ENCODE measurements at regions not wholly inside any gene's neighbourhood (a gene's known extent, or its start where the extent isn't known, plus 50 kb on each side); places are given as distances from the start of the nearest gene placed in this dataset.

DNA sequence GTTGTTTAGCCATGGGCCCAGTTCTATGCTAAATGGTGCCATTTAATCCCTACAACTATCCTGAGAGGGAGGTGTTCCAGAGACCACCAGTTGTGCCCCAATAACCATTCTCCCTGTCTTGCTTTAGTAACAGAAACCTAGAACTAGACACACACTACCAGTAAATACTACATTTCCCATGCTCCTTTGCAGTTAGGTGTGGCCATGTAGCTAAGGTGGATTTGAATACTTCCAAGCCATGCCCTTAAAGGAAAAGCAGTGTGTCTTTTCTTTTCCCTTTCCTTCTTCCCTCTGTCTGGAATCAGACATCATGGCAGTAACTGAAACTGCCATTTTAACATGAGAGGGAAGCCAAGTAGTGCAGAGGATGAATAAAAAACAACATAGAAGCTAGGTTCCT lies 90.9 kb upstream of the TMEM33 start:
- no peaks in the 10 kb centered on the region for H3K4me1 ChIP-seq
- DNase-seq (no peak), ATAC-seq (no peak)
- no peak overlapping the region for H3K27ac ChIP-seq
- no peak overlapping the region for H3K4me3 ChIP-seq
- peaks cover 0 to 15% of the 10 kb centered on the region in 2 donors for H3K27me3 ChIP-seq
- no peaks in the 10 kb centered on the region for H3K9me3 ChIP-seq
- intact Hi-C loops (cut with DNase I): no loop called here
- TF ChIP-seq, protein P1, sequence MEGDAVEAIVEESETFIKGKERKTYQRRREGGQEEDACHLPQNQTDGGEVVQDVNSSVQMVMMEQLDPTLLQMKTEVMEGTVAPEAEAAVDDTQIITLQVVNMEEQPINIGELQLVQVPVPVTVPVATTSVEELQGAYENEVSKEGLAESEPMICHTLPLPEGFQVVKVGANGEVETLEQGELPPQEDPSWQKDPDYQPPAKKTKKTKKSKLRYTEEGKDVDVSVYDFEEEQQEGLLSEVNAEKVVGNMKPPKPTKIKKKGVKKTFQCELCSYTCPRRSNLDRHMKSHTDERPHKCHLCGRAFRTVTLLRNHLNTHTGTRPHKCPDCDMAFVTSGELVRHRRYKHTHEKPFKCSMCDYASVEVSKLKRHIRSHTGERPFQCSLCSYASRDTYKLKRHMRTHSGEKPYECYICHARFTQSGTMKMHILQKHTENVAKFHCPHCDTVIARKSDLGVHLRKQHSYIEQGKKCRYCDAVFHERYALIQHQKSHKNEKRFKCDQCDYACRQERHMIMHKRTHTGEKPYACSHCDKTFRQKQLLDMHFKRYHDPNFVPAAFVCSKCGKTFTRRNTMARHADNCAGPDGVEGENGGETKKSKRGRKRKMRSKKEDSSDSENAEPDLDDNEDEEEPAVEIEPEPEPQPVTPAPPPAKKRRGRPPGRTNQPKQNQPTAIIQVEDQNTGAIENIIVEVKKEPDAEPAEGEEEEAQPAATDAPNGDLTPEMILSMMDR (IDR thresholded peaks at IDR 0.05): no peak
- H3K36me3 ChIP-seq: no peaks in the 10 kb centered on the region

GRCh38 chr4:41839916-41840854 lies 91.7 kb upstream of the PHOX2B start:
- TF ChIP-seq, protein P1 (IDR thresholded peaks at IDR 0.05): no peak

DNA sequence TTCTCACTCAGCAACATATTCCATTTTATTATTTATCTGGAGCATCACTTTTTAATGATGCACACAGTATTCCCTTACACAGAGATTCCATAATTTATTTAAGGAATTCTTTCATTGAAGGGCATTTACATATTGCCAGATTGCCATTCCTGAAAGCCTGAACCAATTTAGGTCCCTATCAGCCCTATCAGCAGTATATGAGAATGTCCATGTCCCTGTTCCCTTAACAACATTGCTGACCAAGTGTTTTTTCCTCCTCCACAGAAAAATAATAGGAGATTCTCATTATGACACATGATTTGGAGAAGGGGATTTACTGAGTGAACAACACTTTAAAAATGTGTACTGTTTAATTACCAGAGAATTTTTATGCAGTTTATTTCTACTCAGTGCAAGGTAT lies 90.1 kb upstream of the PHOX2B start:
- no peak overlapping the region for H3K27ac ChIP-seq
- intact Hi-C loops (cut with DNase I): no loop called here
- no peaks in the 10 kb centered on the region for H3K9me3 ChIP-seq
- ATAC-seq: no peak
- H3K27me3 ChIP-seq: peaks cover 0 to 23% of the 10 kb centered on the region in 2 donors
- no peaks in the 10 kb centered on the region for H3K4me1 ChIP-seq
- DNase-seq: no peak
- H3K4me3 ChIP-seq: no peak overlapping the region
- TF ChIP-seq, protein P1 (IDR thresholded peaks at IDR 0.05): no peak
- H3K36me3 ChIP-seq: no peaks in the 10 kb centered on the region

More at GRCh38 chr4:41839916-41840854, 91.7 kb upstream of the PHOX2B start:
- intact Hi-C loops (cut with DNase I): no loop called here
- H3K36me3 ChIP-seq: no peaks in the 10 kb centered on the region
- H3K27me3 ChIP-seq: peaks cover 0 to 23% of the 10 kb centered on the region in 2 donors
- no peak overlapping the region for H3K27ac ChIP-seq
- DNase-seq (no peak), ATAC-seq (no peak)
- H3K9me3 ChIP-seq: no peaks in the 10 kb centered on the region
- H3K4me3 ChIP-seq: no peak overlapping the region
- no peaks in the 10 kb centered on the region for H3K4me1 ChIP-seq

- no peak overlapping the region for H3K4me3 ChIP-seq
- DNase-seq: no peak
- intact Hi-C loops (cut with DNase I): no loop called here
- H3K36me3 ChIP-seq: no peaks in the 10 kb centered on the region
- no peak overlapping the region for H3K27ac ChIP-seq
- no peak for ATAC-seq
- peaks cover 0 to 22% of the 10 kb centered on the region in 2 donors for H3K27me3 ChIP-seq
- H3K4me1 ChIP-seq: no peaks in the 10 kb centered on the region
- no peaks in the 10 kb centered on the region for H3K9me3 ChIP-seq
- TF ChIP-seq, protein P1 (IDR thresholded peaks at IDR 0.05): no peak
Observed at GRCh38 chr4:41835321-41835995, 86.9 kb upstream of the PHOX2B start.

DNA sequence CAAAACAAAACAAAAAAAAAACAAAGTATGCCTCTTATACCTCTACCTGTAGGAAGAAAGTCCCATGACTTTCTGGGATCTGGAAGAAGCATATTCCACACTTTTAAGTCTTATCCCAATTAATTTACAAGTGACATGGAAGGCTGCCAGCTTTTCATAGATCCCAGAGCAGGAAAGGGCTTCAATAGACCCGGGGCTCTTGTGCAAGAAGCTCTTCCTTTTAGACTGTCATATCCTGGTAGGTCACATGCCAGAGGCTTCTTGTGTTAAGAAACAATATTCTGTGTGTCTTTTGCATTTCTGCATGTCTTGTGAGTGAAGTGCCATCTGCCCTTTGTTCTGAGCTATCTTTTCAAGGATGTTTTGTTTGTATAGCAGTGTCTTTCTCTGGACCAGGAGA lies 84.4 kb upstream of the PHOX2B start:
- H3K27me3 ChIP-seq: peaks cover 0 to 9% of the 10 kb centered on the region in 2 donors
- ATAC-seq (no peak), DNase-seq (no peak)
- TF ChIP-seq, protein P1 (IDR thresholded peaks at IDR 0.05): no peak
- no peak overlapping the region for H3K4me3 ChIP-seq
- no peaks in the 10 kb centered on the region for H3K36me3 ChIP-seq
- intact Hi-C loops (cut with DNase I): no loop called here
- H3K9me3 ChIP-seq: no peaks in the 10 kb centered on the region
- no peak overlapping the region for H3K27ac ChIP-seq
- H3K4me1 ChIP-seq: no peaks in the 10 kb centered on the region

All from left lung (tissue), 4 donors.